Calu3 (cell line): ENCODE measurements at regions not wholly inside any gene's neighbourhood (a gene's known extent, or its start where the extent isn't known, plus 50 kb on each side); places are given as distances from the start of the nearest gene placed in this dataset.

ENCODE experiments used
- BruUV-seq: library from RNA; stranded (reverse); fragments of 400-500 nt; replicated peaks from 2 replicates; lab custom pipeline; 2021; lab: Mats Ljungman, UMichigan
- CTCF ChIA-PET: fragments of 300-600 bp; sonication (Branson Sonifier 250); formaldehyde crosslinking; loops from one replicate; lab custom pipeline; 2022; ENCODE audit warnings: antibody characterized with exemption; lab: Charles Lee
- DNase-seq: peaks from one replicate; pipeline ENCODE4 v3.0.0; 2022
- H3K27ac Mint-ChIP-seq: one replicate; pipeline ENCODE4 v1.8.0; 2022; ENCODE audit warnings: mixed read lengths; ENCODE audit not compliant: unreplicated experiment
- H3K27me3 Mint-ChIP-seq: one replicate; pipeline ENCODE4 v1.8.0; 2022; ENCODE audit warnings: mixed read lengths; ENCODE audit not compliant: unreplicated experiment
- H3K36me3 Mint-ChIP-seq: one replicate; pipeline ENCODE4 v1.8.0; 2022; ENCODE audit warnings: mild to moderate bottlenecking, moderate library complexity, mixed read lengths; ENCODE audit not compliant: insufficient read depth, unreplicated experiment
- H3K4me1 Mint-ChIP-seq: one replicate; pipeline ENCODE4 v1.8.0; 2022; ENCODE audit warnings: mild to moderate bottlenecking, low read depth, mixed read lengths; ENCODE audit not compliant: unreplicated experiment
- H3K4me3 Mint-ChIP-seq: one replicate; pipeline ENCODE4 v1.8.0; 2022; ENCODE audit warnings: mild to moderate bottlenecking, low read depth, moderate library complexity, mixed read lengths; ENCODE audit not compliant: unreplicated experiment
- H3K9me3 Mint-ChIP-seq: one replicate; pipeline ENCODE4 v1.8.0; 2022; ENCODE audit warnings: low read depth, mixed read lengths; ENCODE audit not compliant: unreplicated experiment
- intact Hi-C: fragments of 100-400 bp; cut with micrococcal nuclease; formaldehyde crosslinking; loops from one replicate; pipeline ENCODE4 v1.10.0; 2022; ENCODE audit not compliant: unreplicated experiment
- TF ChIP-seq, protein P1 (sequence below): fragments of 200-600 bp; IDR thresholded peaks from one replicate; pipeline ENCODE4 v1.8.0; 2022; ENCODE audit warnings: antibody characterized with exemption; ENCODE audit not compliant: unreplicated experiment

DNA sequence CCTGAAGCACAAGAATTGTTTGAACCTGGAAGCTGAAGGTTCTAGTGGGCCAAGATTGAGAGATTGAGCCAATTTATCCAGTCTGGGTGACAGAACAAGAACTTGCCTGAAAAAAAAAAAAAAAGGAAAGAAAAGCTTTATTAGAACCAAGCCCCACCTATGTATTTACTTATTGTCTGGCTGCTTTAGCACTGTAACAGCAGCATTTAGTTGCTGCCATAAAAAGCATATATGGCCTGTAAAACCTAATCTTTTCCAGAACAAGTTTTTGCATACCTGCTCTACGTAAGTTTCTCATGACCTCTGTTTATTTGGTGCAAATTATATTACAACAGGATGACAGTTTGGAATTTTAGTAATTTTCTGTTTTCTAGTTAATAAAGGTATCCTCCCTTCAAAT is 1565.6 kb upstream of the LRRTM1 start:
- H3K4me1 Mint-ChIP-seq, result no peaks in the 10 kb centered on the region
- TF ChIP-seq, protein P1, sequence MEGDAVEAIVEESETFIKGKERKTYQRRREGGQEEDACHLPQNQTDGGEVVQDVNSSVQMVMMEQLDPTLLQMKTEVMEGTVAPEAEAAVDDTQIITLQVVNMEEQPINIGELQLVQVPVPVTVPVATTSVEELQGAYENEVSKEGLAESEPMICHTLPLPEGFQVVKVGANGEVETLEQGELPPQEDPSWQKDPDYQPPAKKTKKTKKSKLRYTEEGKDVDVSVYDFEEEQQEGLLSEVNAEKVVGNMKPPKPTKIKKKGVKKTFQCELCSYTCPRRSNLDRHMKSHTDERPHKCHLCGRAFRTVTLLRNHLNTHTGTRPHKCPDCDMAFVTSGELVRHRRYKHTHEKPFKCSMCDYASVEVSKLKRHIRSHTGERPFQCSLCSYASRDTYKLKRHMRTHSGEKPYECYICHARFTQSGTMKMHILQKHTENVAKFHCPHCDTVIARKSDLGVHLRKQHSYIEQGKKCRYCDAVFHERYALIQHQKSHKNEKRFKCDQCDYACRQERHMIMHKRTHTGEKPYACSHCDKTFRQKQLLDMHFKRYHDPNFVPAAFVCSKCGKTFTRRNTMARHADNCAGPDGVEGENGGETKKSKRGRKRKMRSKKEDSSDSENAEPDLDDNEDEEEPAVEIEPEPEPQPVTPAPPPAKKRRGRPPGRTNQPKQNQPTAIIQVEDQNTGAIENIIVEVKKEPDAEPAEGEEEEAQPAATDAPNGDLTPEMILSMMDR, result no peak
- no peak for DNase-seq
- no peaks in the 10 kb centered on the region for H3K27me3 Mint-ChIP-seq
- CTCF ChIA-PET, result no interaction called here
- H3K4me3 Mint-ChIP-seq, result no peak overlapping the region
- H3K27ac Mint-ChIP-seq, result no peak overlapping the region
- no peaks in the 10 kb centered on the region for H3K36me3 Mint-ChIP-seq
- H3K9me3 Mint-ChIP-seq, result peaks cover 3% of the 10 kb centered on the region
- BruUV-seq, result no TSS peak
- intact Hi-C loops, result no loop called here

DNA sequence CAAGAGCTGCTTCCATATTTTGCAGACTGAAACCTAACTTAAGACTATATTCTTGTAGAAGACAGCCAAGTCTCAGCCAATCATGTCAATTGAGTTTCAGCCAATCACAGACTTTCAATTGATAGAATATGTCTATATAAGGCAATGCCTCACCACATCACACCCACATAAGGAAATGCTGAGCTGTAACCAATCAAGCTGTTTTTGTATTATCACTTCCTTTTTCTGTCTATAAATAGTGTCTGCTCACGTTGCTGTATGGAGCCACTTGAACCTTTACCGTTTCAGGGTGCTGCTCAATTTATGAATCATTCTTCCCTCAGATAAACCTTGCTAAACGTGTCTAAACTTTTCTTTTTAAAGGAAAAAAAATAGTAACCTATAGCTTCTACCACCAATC is 1554.4 kb upstream of the LRRTM1 start:
- no peaks in the 10 kb centered on the region for H3K36me3 Mint-ChIP-seq
- BruUV-seq, result no TSS peak
- intact Hi-C loops, result no loop called here
- no peak overlapping the region for H3K27ac Mint-ChIP-seq
- CTCF ChIA-PET, result no interaction called here
- H3K4me1 Mint-ChIP-seq, result no peaks in the 10 kb centered on the region
- no peak overlapping the region for H3K4me3 Mint-ChIP-seq
- DNase-seq, result no peak
- TF ChIP-seq, protein P1, result no peak
- H3K9me3 Mint-ChIP-seq, result peaks cover 4% of the 10 kb centered on the region
- no peaks in the 10 kb centered on the region for H3K27me3 Mint-ChIP-seq

- no peaks in the 10 kb centered on the region for H3K9me3 Mint-ChIP-seq
- no TSS peak for BruUV-seq
- no peaks in the 10 kb centered on the region for H3K36me3 Mint-ChIP-seq
- CTCF ChIA-PET, result interaction anchor here (0.6 kb wide), 2 partner anchors 440 to 1385 kb away, joined by 3 to 4 read pairs; no protein-coding TSS in a partner anchor
- no peak overlapping the region for H3K27ac Mint-ChIP-seq
- no peak overlapping the region for H3K4me3 Mint-ChIP-seq
- H3K4me1 Mint-ChIP-seq, result no peaks in the 10 kb centered on the region
- no peaks in the 10 kb centered on the region for H3K27me3 Mint-ChIP-seq
- TF ChIP-seq, protein P1, result no peak
- DNase-seq, result no peak
- intact Hi-C loops, result no loop called here
Measured at GRCh38 chr2:81853341-81853740, 1548.8 kb upstream of the LRRTM1 start.

DNA sequence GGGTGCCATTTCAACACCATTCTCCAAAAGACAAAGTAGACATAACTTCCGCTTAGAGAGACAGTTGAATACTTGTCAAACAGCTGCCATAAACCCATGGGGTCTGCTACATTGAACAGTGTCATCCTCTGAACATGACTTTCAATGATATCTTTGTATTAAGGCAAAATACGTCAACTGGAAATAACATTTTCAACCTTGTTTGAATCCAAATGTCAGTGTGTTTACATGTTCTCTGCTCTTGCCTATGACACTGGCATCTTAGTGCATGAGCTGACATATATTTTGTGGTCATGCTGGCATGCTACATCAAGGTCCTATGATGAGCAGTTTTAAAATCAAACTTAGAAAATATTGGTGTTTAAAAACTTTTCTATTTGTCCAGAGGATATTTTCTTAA is 1548.1 kb upstream of the LRRTM1 start:
- no peak overlapping the region for H3K4me3 Mint-ChIP-seq
- no peak for DNase-seq
- BruUV-seq, result no TSS peak
- intact Hi-C loops, result no loop called here
- no peaks in the 10 kb centered on the region for H3K27me3 Mint-ChIP-seq
- CTCF ChIA-PET, result interaction anchor here (0.6 kb wide), 2 partner anchors 439 to 1384 kb away, joined by 3 to 4 read pairs; no protein-coding TSS in a partner anchor
- H3K27ac Mint-ChIP-seq, result no peak overlapping the region
- H3K4me1 Mint-ChIP-seq, result no peaks in the 10 kb centered on the region
- TF ChIP-seq, protein P1, result no peak
- no peaks in the 10 kb centered on the region for H3K9me3 Mint-ChIP-seq
- H3K36me3 Mint-ChIP-seq, result no peaks in the 10 kb centered on the region
